GM23338 (cell line): ENCODE measurements at regions not wholly inside any gene's neighbourhood (a gene's known extent, or its start where the extent isn't known, plus 50 kb on each side); places are given as distances from the start of the nearest gene placed in this dataset.

Experiments
- ATAC-seq: fragments of 200-7000 bp; cut with Tn5 transposase; 3 replicates; pipeline ENCODE4 v1.9.1; 2020
- DNase-seq: peaks from one replicate; pipeline ENCODE4 v3.0.0-alpha.2; 2015; ENCODE audit warnings: low spot score
- H2AFZ ChIP-seq: fragments of 200-600 bp; sonication (generic); 2 replicates; pipeline ENCODE4 v1.8.0; 2016; ENCODE audit warnings: antibody characterized with exemption, mild to moderate bottlenecking, moderate library complexity
- H3F3A ChIP-seq: fragments of 200-600 bp; sonication (generic); replicated peaks from 2 replicates; pipeline ENCODE4 v1.8.0; 2017; ENCODE audit warnings: antibody characterized with exemption, mixed run types, low read depth
- H3K27ac ChIP-seq: fragments of 200-600 bp; sonication (generic); 2 replicates; pipeline ENCODE4 v1.6.1; 2016; ENCODE audit warnings: low read depth
- H3K27me3 ChIP-seq: fragments of 200-600 bp; sonication (generic); 2 replicates; pipeline ENCODE4 v1.8.0; 2016; ENCODE audit warnings: mild to moderate bottlenecking, mixed run types, moderate library complexity; ENCODE audit not compliant: insufficient read depth
- H3K36me3 ChIP-seq: fragments of 200-600 bp; sonication (generic); 2 replicates; pipeline ENCODE4 v1.8.0; 2016; ENCODE audit warnings: mild to moderate bottlenecking; ENCODE audit not compliant: insufficient read depth
- H3K4me1 ChIP-seq: fragments of 200-600 bp; sonication (generic); 2 replicates; pipeline ENCODE4 v1.8.0; 2016; ENCODE audit warnings: mild to moderate bottlenecking, moderate library complexity; ENCODE audit not compliant: insufficient read depth
- H3K4me2 ChIP-seq: fragments of 200-600 bp; sonication (generic); 2 replicates; pipeline ENCODE4 v1.7.1; 2017; ENCODE audit warnings: mixed run types
- H3K4me3 ChIP-seq: fragments of 200-600 bp; sonication (generic); 2 replicates; pipeline ENCODE4 v1.6.1; 2016; ENCODE audit warnings: mixed run types
- H3K79me2 ChIP-seq: fragments of 200-600 bp; sonication (generic); replicated peaks from 2 replicates; pipeline ENCODE4 v1.8.0; 2017; ENCODE audit warnings: mild to moderate bottlenecking; ENCODE audit not compliant: insufficient read depth
- H3K9me2 ChIP-seq: fragments of 200-600 bp; sonication (generic); 2 replicates; pipeline ENCODE4 v1.8.0; 2017; ENCODE audit not compliant: insufficient read depth
- H4K20me1 ChIP-seq: fragments of 200-600 bp; sonication (generic); replicated peaks from 2 replicates; pipeline ENCODE4 v1.8.0; 2017; ENCODE audit warnings: mild to moderate bottlenecking; ENCODE audit not compliant: insufficient read depth
- H3K27ac Mint-ChIP-seq: 2 replicates; pipeline ENCODE4 v1.8.0; 2020; ENCODE audit warnings: inconsistent platforms, mild to moderate bottlenecking, moderate library complexity, mixed read lengths
- H3K27me3 Mint-ChIP-seq: 3 replicates; pipeline ENCODE4 v1.8.0; 2022; ENCODE audit warnings: low read depth, mild to moderate bottlenecking, moderate library complexity, mixed read lengths, inconsistent platforms; ENCODE audit not compliant: insufficient read depth, poor library complexity
- H3K36me3 Mint-ChIP-seq: 3 replicates; pipeline ENCODE4 v1.8.0; 2021; ENCODE audit warnings: low read depth, mild to moderate bottlenecking, inconsistent platforms, moderate library complexity, mixed read lengths
- H3K4me1 Mint-ChIP-seq: 3 replicates; pipeline ENCODE4 v1.8.0; 2020; ENCODE audit warnings: mild to moderate bottlenecking, inconsistent platforms, mixed read lengths
- H3K4me3 Mint-ChIP-seq: 3 replicates; pipeline ENCODE4 v1.8.0; 2021; ENCODE audit warnings: moderate library complexity, mild to moderate bottlenecking, inconsistent platforms, mixed read lengths
- H3K9me3 Mint-ChIP-seq: 3 replicates; pipeline ENCODE4 v1.8.0; 2020; ENCODE audit warnings: moderate library complexity, mild to moderate bottlenecking, inconsistent platforms, mixed read lengths
- CREB1 ChIP-seq: fragments of 250-450 bp; sonication (Bioruptor Pico); IDR thresholded peaks from 2 replicates; pipeline ENCODE4 v1.5.0; 2020; ENCODE audit warnings: low read depth, mild to moderate bottlenecking, moderate library complexity
- CTCF ChIP-seq, 2 experiments: fragments of 200-600 bp in 1 of 2; sonication (generic) in 1 of 2; conservative IDR thresholded peaks; 2 replicates each; pipeline versions ENCODE4 v1.5.1 to v1.6.1; 2016 to 2017; ENCODE audit warnings: antibody characterized with exemption in 2 of 2, low read depth in 2 of 2, mild to moderate bottlenecking in 2 of 2, moderate library complexity in 1 of 2
- EZH2 ChIP-seq: fragments of 200-600 bp; sonication (generic); IDR thresholded peaks from one replicate; pipeline ENCODE4 v1.8.0; 2017; ENCODE audit warnings: antibody characterized with exemption, mild to moderate bottlenecking, low read depth; ENCODE audit not compliant: unreplicated experiment
- JUNB ChIP-seq: IDR thresholded peaks from one replicate; pipeline ENCODE4 v1.6.1; 2016; ENCODE audit warnings: antibody characterized with exemption; ENCODE audit not compliant: unreplicated experiment
- NANOG ChIP-seq: IDR thresholded peaks from 2 replicates; pipeline ENCODE4 v1.6.1; 2016; ENCODE audit warnings: antibody characterized with exemption, borderline replicate concordance
- ZNF331 ChIP-seq: fragments of 250-450 bp; sonication (Bioruptor Pico); IDR thresholded peaks from 2 replicates; pipeline ENCODE4 v1.5.0; 2020; ENCODE audit warnings: low read depth, mild to moderate bottlenecking, moderate library complexity
- ZNF462 ChIP-seq: fragments of 250-450 bp; sonication (Bioruptor Pico); IDR thresholded peaks from 2 replicates; pipeline ENCODE4 v1.5.0; 2020; ENCODE audit warnings: mild to moderate bottlenecking, moderate library complexity

- no peak overlapping the region for H2AFZ ChIP-seq
- Mint-ChIP-seq H3K4me1 (peaks cover 11% of the 10 kb centered on the region; the same call in 2 of the 3 replicates), H3K36me3 (no peaks in the 10 kb centered on the region; the same call in 2 of the 3 replicates), H3K27ac (no peak overlapping the region), H3K4me3 (no peak overlapping the region), H3K27me3 (peaks cover 10% of the 10 kb centered on the region), H3K9me3 (no peaks in the 10 kb centered on the region)
- no peak overlapping the region for H3K4me2 ChIP-seq
- no peak for DNase-seq
- no peak overlapping the region for H3K4me3 ChIP-seq
- no peaks in the 10 kb centered on the region for H3F3A ChIP-seq
- ATAC-seq, result no peak
- H3K9me2 ChIP-seq, result no peaks in the 10 kb centered on the region
- H3K4me1 ChIP-seq, result no peaks in the 10 kb centered on the region
- H3K79me2 ChIP-seq, result no peaks in the 10 kb centered on the region
- no peaks in the 10 kb centered on the region for H3K27me3 ChIP-seq
- no peak overlapping the region for H3K27ac ChIP-seq
- no peaks in the 10 kb centered on the region for H3K36me3 ChIP-seq
- no peaks in the 10 kb centered on the region for H4K20me1 ChIP-seq
- no peak for TF ChIP-seq NANOG
These were observed 59.8 kb upstream of the RXRA start for GRCh38 chr9:134266418-134266817.

- no peaks in the 10 kb centered on the region for H3K9me2 ChIP-seq
- Mint-ChIP-seq H3K4me1 (peaks cover 15% of the 10 kb centered on the region; the same call in 2 of the 3 replicates), H3K36me3 (no peaks in the 10 kb centered on the region; the same call in 2 of the 3 replicates), H3K4me3 (no peak overlapping the region), H3K27ac (no peak overlapping the region), H3K9me3 (no peaks in the 10 kb centered on the region), H3K27me3 (peaks cover 14% of the 10 kb centered on the region)
- H3K79me2 ChIP-seq, result no peaks in the 10 kb centered on the region
- H3K4me2 ChIP-seq, result no peak overlapping the region
- no peaks in the 10 kb centered on the region for H3F3A ChIP-seq
- no peak overlapping the region for H3K27ac ChIP-seq
- DNase-seq (peak; percentile 44), ATAC-seq (peak; percentile 70)
- H3K4me1 ChIP-seq, result no peaks in the 10 kb centered on the region
- no peaks in the 10 kb centered on the region for H3K27me3 ChIP-seq
- H4K20me1 ChIP-seq, result no peaks in the 10 kb centered on the region
- no peak overlapping the region for H3K4me3 ChIP-seq
- no peak overlapping the region for H2AFZ ChIP-seq
- no peak for TF ChIP-seq ZNF331
- TF ChIP-seq CREB1, result no peak
- TF ChIP-seq ZNF462 (CRISPR knock-in tag), result no peak
- TF ChIP-seq EZH2, result no peak
- TF ChIP-seq NANOG, result no peak
- TF ChIP-seq JUNB, result no peak
- peak in 1 of 2 experiments; percentile 57; a peak in 2 of 4 replicates for TF ChIP-seq CTCF (conservative IDR thresholded peaks at IDR 0.05; ENCODE audit: low read depth in 2 of 2)
- no peaks in the 10 kb centered on the region for H3K36me3 ChIP-seq
These were observed 58.9 kb upstream of the RXRA start for GRCh38 chr9:134267305-134267880.
